ENCODE measurements at regions not wholly inside any gene's neighbourhood (a gene's known extent, or its start where the extent isn't known, plus 50 kb on each side); places are given as distances from the start of the nearest gene placed in this dataset.

- no peak for TF ChIP-seq YY1 (IDR thresholded peaks at IDR 0.05; ENCODE audit: insufficient read depth, insufficient read length)
- no peak for TF ChIP-seq ZNF274 (IDR thresholded peaks at IDR 0.05; ENCODE audit: low read depth, low read length)
These were observed 330.9 kb upstream of the POU1F1 start for GRCh38 chr3:87607234-87607633.

Measured in NT2/D1 (cell line).